ENCODE measurements at regions not wholly inside any gene's neighbourhood (a gene's known extent, or its start where the extent isn't known, plus 50 kb on each side); places are given as distances from the start of the nearest gene placed in this dataset.

- TF ChIP-seq POLR2A (IDR thresholded peaks at IDR 0.05) (no peak), EP300 (IDR thresholded peaks at IDR 0.05) (no peak), CTCF (IDR thresholded peaks at IDR 0.05) (no peak), POLR2AphosphoS5 (IDR thresholded peaks at IDR 0.05) (no peak)
Observed at GRCh38 chr5:124130816-124131215, 615.6 kb downstream of the ZNF608 start.
